HG03139 (cell line): ENCODE measurements at regions not wholly inside any gene's neighbourhood (a gene's known extent, or its start where the extent isn't known, plus 50 kb on each side); places are given as distances from the start of the nearest gene placed in this dataset.
"Not testable (repeated sequence)": the region's sequence is repeated elsewhere in the genome, so short reads cannot be mapped to it uniquely, and the experiment has no call there.

Source experiments
- ATAC-seq: cut with Tn5 transposase; IDR thresholded peaks from one replicate; pipeline ENCODE4 v1.9.1; 2021; ENCODE audit not compliant: unreplicated experiment

DNA sequence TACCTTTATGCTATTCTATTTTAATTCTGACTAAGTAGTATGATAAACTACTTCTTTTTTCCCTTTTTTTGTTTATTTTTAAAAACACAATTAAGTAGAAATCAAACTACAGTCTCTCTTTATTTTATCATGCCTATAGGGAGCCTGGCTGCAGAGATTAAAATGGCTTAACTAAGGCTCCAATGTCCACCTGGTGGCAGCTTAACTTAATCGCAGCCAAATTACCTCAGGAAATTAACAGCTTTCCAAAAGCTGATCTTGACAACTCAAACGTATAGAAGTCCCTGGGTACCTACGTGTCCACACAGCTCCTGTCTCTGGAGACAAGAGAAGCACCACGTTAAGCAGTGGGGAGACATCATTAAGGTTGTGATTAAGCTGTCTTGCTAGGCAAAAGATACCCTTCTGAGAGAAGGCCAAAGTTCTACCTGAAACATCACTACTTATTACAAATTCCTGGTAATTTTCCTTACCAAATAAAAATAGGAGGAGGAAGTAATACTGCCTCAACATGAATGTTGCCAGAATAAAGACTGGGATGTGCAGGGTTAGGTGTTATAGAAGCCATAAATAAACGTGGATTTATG lies 63.2 kb upstream of the SNX19 start:
- no peak for ATAC-seq

DNA sequence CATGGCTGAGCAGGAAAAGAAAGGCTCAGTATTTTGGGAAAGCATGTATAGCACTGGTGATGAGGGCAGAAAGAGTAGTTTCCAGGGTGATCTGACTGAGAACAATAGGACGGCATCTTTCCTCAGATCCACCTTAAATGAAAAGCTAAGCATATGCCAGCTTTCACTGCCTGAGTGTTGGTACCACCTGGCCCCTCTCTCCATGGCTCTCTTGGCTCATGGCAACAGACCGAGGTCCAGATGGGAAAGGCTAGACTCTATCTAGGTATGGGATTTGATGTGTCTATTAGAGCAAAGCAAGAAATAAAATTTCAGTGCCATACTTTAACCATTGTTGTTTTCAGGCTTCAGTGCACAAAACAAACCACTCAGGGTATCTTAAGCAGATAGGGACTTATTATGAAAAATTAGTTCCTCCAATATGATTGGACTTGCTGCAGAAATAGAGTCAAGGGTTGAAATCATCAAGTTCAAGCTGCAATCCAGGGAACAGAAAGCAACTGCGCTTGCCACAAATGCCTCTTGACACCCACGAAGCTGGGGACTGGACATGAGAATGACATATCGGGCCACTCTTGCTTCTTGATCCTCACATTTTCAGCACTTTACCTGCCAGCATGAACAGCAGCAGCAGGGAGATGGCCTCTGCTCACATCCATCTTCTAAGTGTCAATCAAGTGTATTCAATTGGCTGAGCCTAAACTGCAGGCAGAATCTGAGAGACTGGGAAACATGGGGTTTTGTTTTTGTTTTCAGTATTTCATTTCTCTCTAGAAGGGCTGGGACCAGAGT lies 64.0 kb upstream of the SNX19 start:
- ATAC-seq: no peak

DNA sequence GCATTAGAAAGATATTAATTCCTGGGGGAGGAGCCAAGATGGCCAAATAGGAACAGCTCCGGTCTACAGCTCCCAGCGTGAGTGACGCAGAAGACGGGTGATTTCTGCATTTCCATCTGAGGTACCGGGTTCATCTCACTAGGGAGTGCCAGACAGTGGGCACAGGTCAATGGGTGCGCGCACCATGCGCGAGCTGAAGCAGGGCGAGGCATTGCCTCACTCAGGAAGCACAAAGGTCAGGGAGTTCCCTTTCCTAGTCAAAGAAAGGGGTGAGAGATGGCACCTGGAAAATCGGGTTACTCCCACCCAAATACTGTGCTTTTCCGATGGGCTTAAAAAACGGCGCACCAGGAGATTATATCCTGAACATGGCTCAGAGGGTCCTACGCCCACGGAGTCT lies 68.0 kb upstream of the SNX19 start:
- not testable (repeated sequence) for ATAC-seq

DNA sequence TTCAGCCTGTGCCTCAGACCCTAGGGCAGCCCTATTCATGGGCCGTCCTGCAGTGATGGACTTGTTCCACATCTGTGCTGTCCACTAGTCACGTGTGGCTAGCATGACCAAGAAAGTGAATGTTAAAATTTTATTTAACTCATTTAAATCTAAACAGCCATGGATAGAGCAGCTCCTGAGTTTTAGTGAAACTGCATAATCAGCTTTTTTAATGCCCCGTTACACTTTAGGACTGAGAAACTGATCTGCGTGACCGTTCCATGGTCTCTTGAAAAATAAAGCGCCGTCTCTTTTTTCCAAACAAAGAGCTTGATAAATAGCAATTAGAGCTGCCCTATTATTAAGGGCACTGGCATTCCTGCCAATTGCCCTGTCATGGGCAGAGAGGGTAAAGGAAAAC lies 76.5 kb upstream of the SNX19 start:
- ATAC-seq: no peak

DNA sequence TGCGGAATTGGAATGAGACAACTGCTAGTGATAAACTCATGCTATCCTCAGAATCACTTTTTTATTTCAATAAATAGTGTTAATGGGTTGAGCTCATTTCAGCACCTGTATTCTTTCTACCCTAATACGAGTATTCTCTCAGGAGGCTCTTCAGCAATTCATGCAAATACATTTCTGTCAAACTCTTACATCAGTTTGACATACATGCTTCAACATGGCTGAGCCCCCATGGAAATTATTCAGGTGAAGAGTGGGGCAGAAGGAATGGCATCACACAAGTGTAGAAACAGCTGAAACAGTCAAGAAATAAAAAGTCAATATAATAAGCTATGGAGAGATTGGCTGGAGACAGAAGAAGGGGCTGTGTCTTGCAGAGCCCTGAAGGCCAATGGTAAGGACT lies 77.8 kb upstream of the SNX19 start:
- ATAC-seq: no peak

DNA sequence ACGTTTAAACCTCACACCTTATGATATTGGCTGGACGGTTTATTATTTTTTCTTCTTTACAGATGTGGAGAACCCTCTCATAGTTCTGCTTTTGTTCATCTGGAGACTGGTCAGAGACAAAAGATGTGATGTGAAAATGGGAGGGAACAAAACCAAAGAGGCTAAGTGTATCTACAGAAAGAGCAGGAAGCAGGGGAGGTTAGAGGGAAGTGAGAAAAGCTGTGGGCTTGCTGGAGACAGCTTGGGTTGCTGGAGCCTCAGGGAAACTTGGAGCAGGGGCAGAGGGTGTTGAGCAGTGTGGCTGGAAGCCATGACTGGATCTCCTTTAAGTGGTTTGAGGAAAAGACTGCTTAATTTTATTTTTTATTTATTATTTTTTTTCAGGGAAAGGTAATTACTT lies 79.0 kb upstream of the SNX19 start:
- no peak for ATAC-seq

DNA sequence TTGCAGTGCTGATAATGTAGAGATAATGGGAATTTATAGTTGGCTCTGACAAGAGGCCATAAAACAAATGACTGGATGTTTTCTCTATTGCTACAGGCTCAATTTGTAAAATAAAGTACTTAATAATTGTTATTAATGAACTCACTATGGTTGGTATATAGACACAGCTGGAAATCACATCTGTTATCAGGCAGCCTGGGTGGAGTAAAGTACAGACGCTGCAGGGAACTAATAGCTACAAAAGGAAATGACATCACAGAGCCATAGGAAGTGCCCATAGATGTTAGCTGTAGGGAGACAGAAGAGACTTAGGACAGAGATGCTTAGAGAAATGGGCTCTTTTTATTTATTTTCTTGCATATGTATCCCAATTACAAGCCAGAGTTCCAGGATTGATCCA lies 81.0 kb upstream of the SNX19 start:
- ATAC-seq: no peak

DNA sequence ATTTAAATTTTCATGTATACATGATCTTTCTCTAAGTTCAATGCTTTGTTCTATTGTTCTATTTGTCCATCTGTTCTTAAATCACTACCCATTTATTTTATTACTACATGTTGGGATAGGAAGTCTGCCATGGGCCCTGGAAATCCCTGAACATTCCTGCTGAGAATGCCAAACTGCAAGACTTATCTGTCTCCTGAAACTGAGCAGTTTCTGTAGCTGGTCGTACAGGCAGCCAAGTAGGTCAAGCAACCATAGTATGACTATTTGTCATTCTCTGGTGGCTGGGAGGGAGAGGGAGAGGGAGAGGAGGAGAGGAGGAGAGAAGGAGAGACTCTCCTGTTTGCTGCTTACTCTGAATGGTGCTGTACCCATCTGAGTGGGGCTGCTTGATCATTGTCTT lies 82.8 kb upstream of the SNX19 start:
- no peak for ATAC-seq

DNA sequence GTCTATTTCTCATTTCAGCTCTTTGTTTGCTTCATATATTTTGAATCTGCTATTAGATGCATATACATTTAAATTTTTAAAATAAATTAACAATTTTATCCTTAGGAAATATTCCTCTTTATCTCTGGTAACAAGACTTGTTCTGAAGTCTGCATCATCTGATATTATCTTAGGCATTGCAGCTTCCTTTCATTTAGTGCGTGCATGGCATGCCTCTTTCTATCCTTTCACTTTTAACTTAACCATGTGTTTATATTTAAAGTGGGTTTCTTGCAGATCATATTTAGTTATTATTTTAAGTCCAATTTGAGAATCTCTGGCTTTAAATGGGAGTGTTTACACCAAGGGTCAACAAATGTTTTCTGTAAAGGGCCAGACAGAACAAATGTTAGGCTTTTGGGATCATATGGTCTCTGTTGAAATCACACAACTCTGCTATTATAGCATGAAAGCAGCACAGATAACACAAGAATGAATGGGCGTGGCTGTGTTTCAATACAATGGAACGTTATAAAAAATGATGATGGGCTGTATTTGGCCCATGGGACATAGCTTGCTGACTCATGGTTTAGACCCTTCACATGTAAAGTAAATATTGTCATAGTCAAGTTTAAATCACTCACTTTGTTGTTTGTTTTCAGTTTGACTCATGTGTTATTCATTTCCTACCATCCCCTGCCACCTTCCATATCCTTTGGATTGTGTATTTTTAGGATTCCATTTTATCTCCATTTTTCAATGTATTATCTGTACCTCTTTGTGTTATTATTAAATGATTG lies 83.9 kb upstream of the SNX19 start:
- no peak for ATAC-seq

DNA sequence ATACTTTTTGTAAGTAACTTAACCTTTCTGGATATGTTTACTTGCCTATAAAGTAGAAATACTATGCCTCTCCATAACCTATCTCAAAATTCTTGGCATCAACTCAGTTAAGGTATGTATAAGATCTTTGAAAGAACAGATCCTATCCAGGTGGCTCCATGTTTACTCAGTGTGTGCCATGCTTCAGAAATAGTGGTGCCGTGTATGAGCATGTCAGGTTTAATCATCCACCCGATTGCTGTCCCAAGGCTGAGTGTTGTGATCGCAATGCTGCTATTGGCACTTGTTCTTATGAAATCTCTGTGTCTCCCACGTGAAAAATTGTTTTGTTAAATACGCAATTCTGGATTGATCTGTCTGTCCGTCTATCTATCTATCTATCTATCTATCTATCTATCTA lies 85.9 kb upstream of the SNX19 start:
- no peak for ATAC-seq

DNA sequence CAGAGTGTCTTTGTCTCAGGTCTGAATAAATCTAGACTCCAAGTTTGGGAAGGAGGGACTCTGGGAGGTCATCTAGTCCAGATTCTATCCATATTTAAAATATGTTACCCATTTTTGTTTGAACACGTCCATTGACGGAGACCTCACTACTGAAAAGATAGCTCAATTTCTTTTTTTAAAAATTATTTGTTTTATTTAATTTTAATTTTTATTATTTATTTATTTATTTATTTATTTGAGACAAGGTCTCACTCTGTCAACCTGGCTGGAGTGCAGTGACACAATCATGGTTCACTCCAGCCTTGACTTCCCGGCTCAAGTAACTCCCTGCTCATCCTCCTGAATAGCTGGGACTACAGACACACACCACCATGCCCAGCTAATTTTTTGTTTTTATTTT lies 89.5 kb upstream of the SNX19 start:
- no peak for ATAC-seq

DNA sequence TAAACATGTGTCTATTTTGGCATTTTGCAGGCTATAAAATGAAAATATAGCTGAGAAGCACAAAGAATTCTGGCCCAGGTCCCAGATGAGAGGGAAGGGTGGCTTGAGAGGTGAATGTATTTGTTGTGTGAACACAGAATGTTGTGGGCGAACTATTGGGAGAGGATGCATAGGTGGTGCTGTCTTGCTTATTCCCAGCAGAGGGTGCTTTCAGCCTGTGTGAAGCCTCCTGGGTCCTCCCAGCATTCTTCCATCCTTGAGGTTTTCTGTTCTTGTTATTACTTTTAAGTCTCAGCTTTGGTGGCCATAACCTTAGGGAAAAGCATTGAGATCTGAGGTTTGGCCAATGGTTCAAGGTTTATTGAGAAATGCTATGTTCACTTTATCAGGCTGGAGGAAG lies 108.7 kb upstream of the SNX19 start:
- ATAC-seq: no peak

DNA sequence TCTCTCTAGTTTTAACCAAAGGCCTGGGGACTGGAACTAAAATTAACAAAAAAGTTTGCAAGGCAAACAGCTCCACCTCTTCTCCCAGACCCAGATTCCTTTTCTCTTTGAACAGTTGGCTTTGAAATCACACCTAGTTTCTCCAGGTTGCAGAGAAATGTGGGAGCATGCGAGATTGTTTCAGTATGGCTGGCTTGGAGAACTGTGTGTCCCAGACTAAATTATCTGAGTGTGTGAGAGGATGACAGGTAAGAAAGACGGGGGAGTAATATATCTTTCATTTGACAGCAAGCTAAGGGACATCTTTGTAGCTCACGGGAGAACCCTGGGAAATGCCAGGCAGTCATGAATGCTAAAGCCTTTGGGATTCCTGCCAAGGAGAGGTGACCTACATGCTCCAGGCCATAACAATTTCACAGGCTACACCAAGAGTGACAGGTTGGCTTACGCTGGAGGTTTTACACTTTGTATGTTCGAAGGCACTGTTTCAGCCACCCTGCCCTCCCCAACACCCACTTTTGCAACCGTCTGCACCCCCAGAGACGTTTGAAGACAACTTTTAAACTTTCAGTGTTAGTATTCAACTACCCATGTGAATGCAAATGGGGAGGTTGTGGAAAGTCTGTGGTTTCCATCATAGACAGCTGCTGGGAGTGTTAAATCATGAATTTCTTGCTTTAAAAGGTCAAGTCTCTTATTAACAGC lies 109.3 kb upstream of the SNX19 start:
- no peak for ATAC-seq

DNA sequence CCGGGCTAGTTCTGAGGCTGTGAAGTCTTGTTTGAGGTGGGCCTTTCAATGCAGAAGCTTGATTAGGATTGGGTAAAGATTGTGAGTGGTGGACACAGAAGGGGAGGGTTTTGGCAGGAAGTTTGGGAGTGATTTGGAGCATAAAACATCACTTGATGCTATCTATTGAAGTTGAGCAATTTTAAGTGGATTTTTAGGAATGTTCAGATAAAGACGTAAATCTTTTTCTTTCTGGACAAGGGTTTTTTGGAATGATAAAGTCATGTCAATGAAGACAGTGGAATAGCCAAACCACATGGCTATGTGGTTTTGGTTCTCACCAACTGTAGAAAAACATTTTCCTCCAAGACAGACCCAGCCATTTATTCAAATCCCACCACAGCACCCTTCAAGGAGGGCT lies 111.2 kb upstream of the SNX19 start:
- ATAC-seq: no peak

DNA sequence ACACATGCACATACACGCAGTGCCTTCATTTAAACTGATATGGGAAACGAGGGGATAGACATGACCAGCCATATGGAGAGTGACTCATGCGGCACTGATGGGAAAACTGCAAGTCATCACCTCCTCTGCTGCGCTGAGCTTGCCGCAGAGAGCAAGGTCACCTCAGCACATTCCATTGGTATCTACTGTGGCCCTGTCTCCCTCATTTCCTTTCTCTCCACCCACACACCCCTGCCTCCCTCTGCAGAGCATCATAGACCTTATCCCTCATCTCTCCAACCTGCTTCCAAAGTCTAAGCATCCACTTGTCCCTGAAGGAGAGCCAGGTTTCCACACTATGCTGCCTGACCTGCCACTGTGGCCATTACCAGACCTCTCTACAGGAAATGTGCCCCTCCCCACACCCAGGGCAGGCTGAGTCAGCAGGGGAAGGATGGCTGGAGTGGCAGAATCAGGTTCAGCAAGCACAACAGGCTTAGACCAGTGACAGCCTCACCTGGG lies 116.9 kb upstream of the SNX19 start:
- ATAC-seq: no peak

DNA sequence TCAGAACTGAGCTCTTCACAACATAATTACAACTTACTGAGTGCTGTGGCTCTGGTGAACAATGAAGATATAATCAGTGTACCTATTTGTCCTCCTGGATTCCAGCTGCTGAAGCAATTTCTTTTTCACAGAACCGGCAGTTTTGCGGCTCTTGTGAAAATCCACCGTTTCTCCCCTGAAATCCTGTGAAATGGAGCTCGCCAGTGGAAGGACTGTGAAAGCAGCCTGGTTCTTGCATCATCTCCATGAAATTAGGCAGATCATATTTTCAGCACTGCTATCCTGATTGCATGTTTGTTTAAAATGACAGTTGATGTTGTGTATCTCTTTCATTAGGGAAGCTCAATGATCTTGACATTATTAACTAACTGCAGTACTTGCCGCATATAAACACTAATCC lies 120.2 kb upstream of the SNX19 start:
- no peak for ATAC-seq

DNA sequence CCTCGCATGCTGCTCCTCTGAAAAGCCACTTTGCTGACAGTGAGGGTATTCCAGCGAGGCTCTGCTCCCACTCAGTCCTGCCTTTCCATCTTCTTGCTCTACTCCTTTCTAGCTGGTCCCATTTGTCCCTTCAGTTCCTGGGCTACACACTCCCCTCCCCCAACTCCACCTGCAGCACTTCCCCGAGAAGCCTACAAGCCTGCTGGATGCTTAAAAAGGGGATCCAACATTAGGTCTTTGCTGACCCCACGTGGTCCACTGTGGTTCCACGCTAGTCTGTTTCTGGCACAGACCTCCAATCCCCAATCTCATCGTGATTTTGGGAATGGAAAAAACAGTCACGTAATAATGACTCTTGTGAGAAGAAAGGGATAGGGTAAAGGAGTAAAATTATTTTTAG lies 121.6 kb upstream of the SNX19 start:
- no peak for ATAC-seq

DNA sequence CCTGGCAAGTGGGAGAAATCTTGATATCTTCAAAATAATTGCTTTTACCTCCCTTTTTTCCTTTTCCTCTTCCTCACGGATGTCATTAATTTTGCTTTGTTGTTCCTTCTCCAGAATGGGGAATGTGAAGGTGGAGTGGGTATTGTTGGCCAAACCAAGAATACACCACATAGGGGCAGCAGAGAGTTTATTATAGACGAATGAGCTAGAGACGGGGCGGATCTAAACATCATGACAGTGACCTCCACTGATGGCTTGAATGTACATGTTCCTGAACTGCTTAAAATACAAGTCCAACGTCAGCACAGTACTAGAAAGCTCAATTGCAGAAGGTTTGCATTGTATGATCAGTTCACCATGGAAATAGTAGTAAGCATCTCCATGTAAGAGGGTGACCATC lies 122.3 kb upstream of the SNX19 start:
- no peak for ATAC-seq

DNA sequence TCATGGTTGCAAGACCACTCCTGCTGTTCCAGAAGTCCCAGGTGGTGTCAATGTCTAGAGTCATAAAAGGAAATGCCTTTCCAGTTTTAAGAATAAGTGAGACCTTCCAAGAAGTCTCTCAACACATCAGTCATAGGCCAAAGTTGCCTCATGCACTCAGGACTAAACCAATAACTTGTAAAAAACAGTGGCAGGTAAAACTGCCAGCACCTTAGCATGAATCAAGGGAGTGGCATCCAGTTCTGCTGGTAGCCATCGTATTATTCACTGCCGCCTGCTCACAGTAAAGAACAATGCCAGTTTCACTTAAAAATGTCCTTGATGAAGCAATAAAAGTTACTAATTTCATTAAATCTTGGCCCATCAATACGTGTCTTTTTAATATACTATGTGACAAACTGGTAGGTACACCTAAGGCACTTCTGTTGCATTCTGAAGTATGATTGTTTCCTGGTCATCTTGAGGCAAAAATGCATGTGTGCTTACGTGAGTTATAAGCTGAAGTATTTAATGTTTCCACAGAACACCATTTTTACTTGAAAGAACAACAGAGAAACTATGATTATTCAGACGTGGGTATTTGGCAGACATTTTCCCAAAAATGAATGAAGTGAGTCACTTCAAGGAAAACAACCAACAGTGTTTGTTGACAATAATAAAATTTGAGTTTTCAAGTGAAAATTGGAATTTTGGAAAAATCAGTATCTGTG lies 125.2 kb upstream of the SNX19 start:
- no peak for ATAC-seq

DNA sequence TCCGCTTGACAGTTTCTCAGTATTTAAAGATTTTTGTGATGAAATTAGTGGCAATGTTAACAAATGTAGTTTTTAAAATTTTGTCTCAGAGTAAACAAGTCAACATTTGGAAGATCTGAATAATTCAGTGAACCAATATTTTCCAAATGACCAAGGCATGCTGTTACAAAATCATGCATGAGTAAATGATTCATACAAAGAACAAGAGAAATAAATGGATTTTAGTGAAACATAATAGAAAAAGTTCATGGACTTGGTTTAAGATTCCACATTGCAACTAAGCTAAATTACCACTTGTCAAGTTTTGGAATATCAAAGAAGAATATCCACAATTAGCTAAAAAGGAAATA lies 125.7 kb upstream of the SNX19 start:
- ATAC-seq: no peak

DNA sequence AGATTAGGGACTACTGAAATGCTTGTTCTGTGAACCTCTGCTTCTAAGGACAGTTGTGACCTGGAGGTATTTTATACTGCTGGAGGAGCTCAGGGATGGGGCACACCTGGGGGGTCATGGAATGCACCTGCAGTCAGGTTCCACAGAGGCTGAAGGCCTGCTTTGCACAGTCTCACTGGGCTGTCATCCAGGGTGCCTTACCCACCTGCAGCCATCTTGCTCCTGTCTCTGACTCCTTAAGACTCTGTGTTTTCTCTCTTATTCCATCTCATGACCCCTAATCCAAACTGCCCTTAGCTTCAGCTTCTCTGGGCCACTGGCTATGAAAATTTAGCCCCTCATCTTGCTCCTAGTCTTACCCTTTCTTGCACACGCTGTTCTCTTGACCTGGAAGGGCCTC lies 127.0 kb upstream of the SNX19 start:
- ATAC-seq: no peak
